ENCODE measurements at regions not wholly inside any gene's neighbourhood (a gene's known extent, or its start where the extent isn't known, plus 50 kb on each side); places are given as distances from the start of the nearest gene placed in this dataset.

GRCh38 chr15:35671197-35671596 lies 125.2 kb upstream of the DPH6 start:
- Histone ChIP-seq H3K27me3 (replicated peaks in 2 of 5; ENCODE audit: control insufficient read depth in 4 of 5, insufficient read depth in 5 of 5, low read length in 4 of 5) (no peaks in the 10 kb centered on the region), H3K36me3 (ENCODE audit: control insufficient read depth in 4 of 4, insufficient read depth in 4 of 4, low read length in 3 of 4) (no peaks in the 10 kb centered on the region), H3K27ac (ENCODE audit: insufficient read depth in 1 of 2, low read depth in 1 of 2, low read length in 2 of 2, poor library complexity in 1 of 2, severe bottlenecking in 2 of 2) (no peak overlapping the region), H3K9me3 (ENCODE audit: control extremely low read depth in 1 of 5, control insufficient read depth in 4 of 5, insufficient read depth in 2 of 5, low read depth in 1 of 5, low read length in 4 of 5) (no peaks in the 10 kb centered on the region), H3K4me3 (ENCODE audit: control insufficient read depth in 1 of 7, extremely low read depth in 1 of 7, insufficient read depth in 4 of 7, low read depth in 2 of 7, low read length in 6 of 7) (no peak overlapping the region), H3K4me1 (ENCODE audit: control extremely low read depth in 1 of 4, control insufficient read depth in 4 of 4, insufficient read depth in 4 of 4, low read length in 3 of 4) (peaks cover 0 to 14% (median 4%) of the 10 kb centered on the region in 4 experiments)
- POLR2A ChIA-PET, result no interaction called here
- no peak for DNase-seq
- CTCF ChIA-PET, result no interaction called here

GRCh38 chr15:35671981-35672380 lies 126.0 kb upstream of the DPH6 start:
- POLR2A ChIA-PET, result no interaction called here
- H3K27me3 ChIP-seq (replicated peaks in 2 of 5; ENCODE audit: control insufficient read depth in 4 of 5, insufficient read depth in 5 of 5, low read length in 4 of 5), result no peaks in the 10 kb centered on the region
- H3K4me1 ChIP-seq (ENCODE audit: control extremely low read depth in 1 of 4, control insufficient read depth in 4 of 4, insufficient read depth in 4 of 4, low read length in 3 of 4), result peaks cover 0 to 11% (median 4%) of the 10 kb centered on the region in 4 experiments
- no peak for DNase-seq
- no peak overlapping the region for H3K4me3 ChIP-seq (ENCODE audit: control insufficient read depth in 1 of 7, extremely low read depth in 1 of 7, insufficient read depth in 4 of 7, low read depth in 2 of 7, low read length in 6 of 7)
- WGBS (ENCODE audit: insufficient coverage), result 100% methylated on average over 1 of the region's 1 CpG
- no peaks in the 10 kb centered on the region for H3K36me3 ChIP-seq (ENCODE audit: control insufficient read depth in 4 of 4, insufficient read depth in 4 of 4, low read length in 3 of 4)
- H3K9me3 ChIP-seq (ENCODE audit: control extremely low read depth in 1 of 5, control insufficient read depth in 4 of 5, insufficient read depth in 2 of 5, low read depth in 1 of 5, low read length in 4 of 5), result no peaks in the 10 kb centered on the region
- H3K27ac ChIP-seq (ENCODE audit: insufficient read depth in 1 of 2, low read depth in 1 of 2, low read length in 2 of 2, poor library complexity in 1 of 2, severe bottlenecking in 2 of 2), result no peak overlapping the region
- CTCF ChIA-PET, result no interaction called here

GRCh38 chr15:35673093-35673684 lies 127.2 kb upstream of the DPH6 start:
- Histone ChIP-seq H3K9me3 (ENCODE audit: control extremely low read depth in 1 of 5, control insufficient read depth in 4 of 5, insufficient read depth in 2 of 5, low read depth in 1 of 5, low read length in 4 of 5) (no peaks in the 10 kb centered on the region), H3K36me3 (ENCODE audit: control insufficient read depth in 4 of 4, insufficient read depth in 4 of 4, low read length in 3 of 4) (no peaks in the 10 kb centered on the region), H3K27ac (ENCODE audit: insufficient read depth in 1 of 2, low read depth in 1 of 2, low read length in 2 of 2, poor library complexity in 1 of 2, severe bottlenecking in 2 of 2) (no peak overlapping the region), H3K27me3 (replicated peaks in 2 of 5; ENCODE audit: control insufficient read depth in 4 of 5, insufficient read depth in 5 of 5, low read length in 4 of 5) (no peaks in the 10 kb centered on the region), H3K4me3 (ENCODE audit: control insufficient read depth in 1 of 7, extremely low read depth in 1 of 7, insufficient read depth in 4 of 7, low read depth in 2 of 7, low read length in 6 of 7) (peak overlapping the region in 1 of 7 experiments; percentile 62), H3K4me1 (ENCODE audit: control extremely low read depth in 1 of 4, control insufficient read depth in 4 of 4, insufficient read depth in 4 of 4, low read length in 3 of 4) (peaks cover 0 to 8% (median 4%) of the 10 kb centered on the region in 4 experiments)
- ChIA-PET CTCF (interaction anchor here (0.6 kb wide), 1 partner anchor 1052 kb away, joined by 3 read pairs; no protein-coding TSS in a partner anchor), POLR2A (no interaction called here)
- peak in 1 of 3 donors; percentile 5 for DNase-seq
- 11% methylated on average over 7 of the region's 9 CpGs for WGBS (ENCODE audit: insufficient coverage)

GRCh38 chr15:35674873-35675781 lies 129.2 kb upstream of the DPH6 start:
- ChIA-PET POLR2A (no interaction called here), CTCF (interaction anchor here (0.6 kb wide), 1 partner anchor 413 kb away, joined by 4 read pairs; no protein-coding TSS in a partner anchor)
- no peak overlapping the region for H3K27ac ChIP-seq (ENCODE audit: insufficient read depth in 1 of 2, low read depth in 1 of 2, low read length in 2 of 2, poor library complexity in 1 of 2, severe bottlenecking in 2 of 2)
- no peak for DNase-seq
- H3K4me3 ChIP-seq (ENCODE audit: control insufficient read depth in 1 of 7, extremely low read depth in 1 of 7, insufficient read depth in 4 of 7, low read depth in 2 of 7, low read length in 6 of 7), result no peak overlapping the region
- H3K4me1 ChIP-seq (ENCODE audit: control extremely low read depth in 1 of 4, control insufficient read depth in 4 of 4, insufficient read depth in 4 of 4, low read length in 3 of 4), result peaks cover 0 to 8% (median 4%) of the 10 kb centered on the region in 4 experiments
- 71% methylated on average over 3 of the region's 8 CpGs for WGBS (ENCODE audit: insufficient coverage)
- no peaks in the 10 kb centered on the region for H3K36me3 ChIP-seq (ENCODE audit: control insufficient read depth in 4 of 4, insufficient read depth in 4 of 4, low read length in 3 of 4)
- H3K27me3 ChIP-seq (replicated peaks in 2 of 5; ENCODE audit: control insufficient read depth in 4 of 5, insufficient read depth in 5 of 5, low read length in 4 of 5), result no peaks in the 10 kb centered on the region
- H3K9me3 ChIP-seq (ENCODE audit: control extremely low read depth in 1 of 5, control insufficient read depth in 4 of 5, insufficient read depth in 2 of 5, low read depth in 1 of 5, low read length in 4 of 5), result no peaks in the 10 kb centered on the region

- H3K9me3 ChIP-seq (ENCODE audit: control extremely low read depth in 1 of 5, control insufficient read depth in 4 of 5, insufficient read depth in 2 of 5, low read depth in 1 of 5, low read length in 4 of 5), result no peaks in the 10 kb centered on the region
- no CpG with 5 or more reads among the region's 2 CpGs for WGBS (ENCODE audit: insufficient coverage)
- H3K4me1 ChIP-seq (ENCODE audit: control extremely low read depth in 1 of 4, control insufficient read depth in 4 of 4, insufficient read depth in 4 of 4, low read length in 3 of 4), result no peaks in the 10 kb centered on the region
- H3K27ac ChIP-seq (ENCODE audit: insufficient read depth in 1 of 2, low read depth in 1 of 2, low read length in 2 of 2, poor library complexity in 1 of 2, severe bottlenecking in 2 of 2), result no peak overlapping the region
- H3K36me3 ChIP-seq (ENCODE audit: control insufficient read depth in 4 of 4, insufficient read depth in 4 of 4, low read length in 3 of 4), result no peaks in the 10 kb centered on the region
- no peak overlapping the region for H3K4me3 ChIP-seq (ENCODE audit: control insufficient read depth in 1 of 7, extremely low read depth in 1 of 7, insufficient read depth in 4 of 7, low read depth in 2 of 7, low read length in 6 of 7)
- no peak for DNase-seq
- POLR2A ChIA-PET, result no interaction called here
- H3K27me3 ChIP-seq (replicated peaks in 2 of 5; ENCODE audit: control insufficient read depth in 4 of 5, insufficient read depth in 5 of 5, low read length in 4 of 5), result no peaks in the 10 kb centered on the region
- CTCF ChIA-PET, result interaction anchor here (1.5 kb wide), 1 partner anchor 14 kb away, joined by 3 read pairs; no protein-coding TSS in a partner anchor
Observed at GRCh38 chr15:35678774-35679173, 132.8 kb upstream of the DPH6 start.

- no CpG with 5 or more reads among the region's 1 CpG for WGBS (ENCODE audit: insufficient coverage)
- DNase-seq, result no peak
- Histone ChIP-seq H3K9me3 (ENCODE audit: control extremely low read depth in 1 of 5, control insufficient read depth in 4 of 5, insufficient read depth in 2 of 5, low read depth in 1 of 5, low read length in 4 of 5) (no peaks in the 10 kb centered on the region), H3K36me3 (ENCODE audit: control insufficient read depth in 4 of 4, insufficient read depth in 4 of 4, low read length in 3 of 4) (no peaks in the 10 kb centered on the region), H3K4me3 (ENCODE audit: control insufficient read depth in 1 of 7, extremely low read depth in 1 of 7, insufficient read depth in 4 of 7, low read depth in 2 of 7, low read length in 6 of 7) (no peak overlapping the region), H3K27ac (ENCODE audit: insufficient read depth in 1 of 2, low read depth in 1 of 2, low read length in 2 of 2, poor library complexity in 1 of 2, severe bottlenecking in 2 of 2) (no peak overlapping the region), H3K27me3 (replicated peaks in 2 of 5; ENCODE audit: control insufficient read depth in 4 of 5, insufficient read depth in 5 of 5, low read length in 4 of 5) (no peaks in the 10 kb centered on the region), H3K4me1 (ENCODE audit: control extremely low read depth in 1 of 4, control insufficient read depth in 4 of 4, insufficient read depth in 4 of 4, low read length in 3 of 4) (no peaks in the 10 kb centered on the region)
- ChIA-PET CTCF (no interaction called here), POLR2A (no interaction called here)
Observed at GRCh38 chr15:35679186-35679585, 133.2 kb upstream of the DPH6 start.

- no peaks in the 10 kb centered on the region for H3K9me3 ChIP-seq (ENCODE audit: control extremely low read depth in 1 of 5, control insufficient read depth in 4 of 5, insufficient read depth in 2 of 5, low read depth in 1 of 5, low read length in 4 of 5)
- ChIA-PET CTCF (no interaction called here), POLR2A (no interaction called here)
- 100% methylated on average over 1 of the region's 1 CpG for WGBS (ENCODE audit: insufficient coverage)
- no peak overlapping the region for H3K27ac ChIP-seq (ENCODE audit: insufficient read depth in 1 of 2, low read depth in 1 of 2, low read length in 2 of 2, poor library complexity in 1 of 2, severe bottlenecking in 2 of 2)
- no peaks in the 10 kb centered on the region for H3K36me3 ChIP-seq (ENCODE audit: control insufficient read depth in 4 of 4, insufficient read depth in 4 of 4, low read length in 3 of 4)
- H3K4me3 ChIP-seq (ENCODE audit: control insufficient read depth in 1 of 7, extremely low read depth in 1 of 7, insufficient read depth in 4 of 7, low read depth in 2 of 7, low read length in 6 of 7), result no peak overlapping the region
- no peaks in the 10 kb centered on the region for H3K4me1 ChIP-seq (ENCODE audit: control extremely low read depth in 1 of 4, control insufficient read depth in 4 of 4, insufficient read depth in 4 of 4, low read length in 3 of 4)
- no peaks in the 10 kb centered on the region for H3K27me3 ChIP-seq (replicated peaks in 2 of 5; ENCODE audit: control insufficient read depth in 4 of 5, insufficient read depth in 5 of 5, low read length in 4 of 5)
- no peak for DNase-seq
Observed at GRCh38 chr15:35680951-35681350, 135.0 kb upstream of the DPH6 start.

All from common myeloid progenitor, CD34-positive (primary cell).